ENCODE measurements at regions not wholly inside any gene's neighbourhood (a gene's known extent, or its start where the extent isn't known, plus 50 kb on each side); places are given as distances from the start of the nearest gene placed in this dataset.

DNA sequence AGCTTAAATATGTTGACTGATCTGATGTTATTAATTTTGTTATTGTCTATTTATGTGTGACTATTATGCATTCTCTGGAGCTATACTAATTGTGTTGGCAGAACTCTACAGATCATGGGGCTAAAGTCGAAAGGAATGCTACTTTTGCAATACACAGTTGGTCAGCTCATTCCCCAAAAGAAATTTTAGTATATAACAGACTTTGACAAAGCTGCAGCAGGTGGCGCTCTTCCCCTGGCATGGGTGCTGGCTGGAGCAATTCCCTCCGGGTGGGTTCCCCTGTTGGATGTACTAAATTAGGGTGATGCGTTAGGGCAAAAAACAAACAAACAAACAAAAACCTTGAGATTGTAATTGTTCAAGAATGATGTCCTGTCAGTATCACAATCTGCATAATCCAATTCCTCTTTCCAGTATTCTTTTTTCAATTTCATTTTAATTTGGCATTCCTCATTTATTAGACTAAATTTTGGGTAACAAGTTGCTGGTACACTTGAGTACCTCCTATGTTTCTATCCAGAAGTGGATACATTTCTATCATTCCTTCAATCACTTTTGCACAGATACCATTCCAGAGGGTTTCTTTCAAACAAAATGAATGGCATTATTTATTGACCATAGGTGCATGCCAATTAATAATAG, 322.8 kb upstream of the EDNRB start:
- TF ChIP-seq EP300 (IDR thresholded peaks at IDR 0.05; ENCODE audit: borderline replicate concordance) (no peak), TAF1 (IDR thresholded peaks at IDR 0.05; ENCODE audit: low read depth) (no peak), TCF12 (IDR thresholded peaks at IDR 0.05; ENCODE audit: low read depth) (no peak), YY1 (IDR thresholded peaks at IDR 0.05; ENCODE audit: low read depth) (no peak), EGR1 (IDR thresholded peaks at IDR 0.05) (no peak), CEBPB (IDR thresholded peaks at IDR 0.05) (no peak), REST (IDR thresholded peaks at IDR 0.05; ENCODE audit: low read depth) (no peak)
- TF ChIP-seq, protein P1, sequence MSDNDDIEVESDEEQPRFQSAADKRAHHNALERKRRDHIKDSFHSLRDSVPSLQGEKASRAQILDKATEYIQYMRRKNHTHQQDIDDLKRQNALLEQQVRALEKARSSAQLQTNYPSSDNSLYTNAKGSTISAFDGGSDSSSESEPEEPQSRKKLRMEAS (IDR thresholded peaks at IDR 0.05), result no peak
